Type B pancreatic cell (in vitro differentiated cells): ENCODE measurements at regions not wholly inside any gene's neighbourhood (a gene's known extent, or its start where the extent isn't known, plus 50 kb on each side); places are given as distances from the start of the nearest gene placed in this dataset.

ENCODE experiments used
- DNase-seq: peaks from one replicate; pipeline ENCODE4 v3.0.0; 2021; ENCODE audit warnings: mixed read lengths; ENCODE audit not compliant: unreplicated experiment; ENCODE audit errors: extremely low spot score
- H3K27ac Mint-ChIP-seq: 2 replicates; pipeline ENCODE4 v1.8.0; 2021; ENCODE audit warnings: mild to moderate bottlenecking, mixed read lengths
- H3K27me3 Mint-ChIP-seq: 2 replicates; pipeline ENCODE4 v1.8.0; 2021; ENCODE audit warnings: mixed read lengths
- H3K36me3 Mint-ChIP-seq: 2 replicates; pipeline ENCODE4 v1.8.0; 2021; ENCODE audit warnings: mixed read lengths
- H3K4me1 Mint-ChIP-seq: one replicate; pipeline ENCODE4 v1.8.0; 2021; ENCODE audit warnings: mixed read lengths; ENCODE audit not compliant: unreplicated experiment
- H3K4me3 Mint-ChIP-seq: 2 replicates; pipeline ENCODE4 v1.8.0; 2021; ENCODE audit warnings: mild to moderate bottlenecking, mixed read lengths
- H3K9me3 Mint-ChIP-seq: 2 replicates; pipeline ENCODE4 v1.8.0; 2021; ENCODE audit warnings: mixed read lengths
- TF ChIP-seq, protein P1 (sequence below): fragments of 200-600 bp; sonication (generic); conservative IDR thresholded peaks from 2 replicates; pipeline ENCODE4 v1.5.0; 2021; ENCODE audit warnings: antibody characterized with exemption, mild to moderate bottlenecking

DNA sequence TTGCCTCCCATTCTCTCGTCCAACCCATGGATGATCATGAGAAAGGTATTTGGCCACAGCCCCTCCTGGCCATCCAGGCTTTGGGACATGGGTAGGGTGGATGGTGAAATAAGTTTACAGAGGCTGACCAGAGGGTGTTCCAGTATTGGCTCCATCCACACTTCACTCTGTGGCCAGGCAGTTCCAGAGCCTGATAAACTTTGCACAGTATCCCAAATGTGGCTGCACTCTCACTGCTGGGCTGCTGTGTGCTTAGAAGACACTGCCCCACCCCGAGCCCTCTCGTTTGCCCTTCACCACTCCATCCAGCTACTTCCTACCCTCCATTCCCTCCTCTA, 72.0 kb upstream of the ZMIZ1 start:
- no peak overlapping the region for H3K4me3 Mint-ChIP-seq
- H3K36me3 Mint-ChIP-seq, result no peaks in the 10 kb centered on the region
- H3K9me3 Mint-ChIP-seq, result no peaks in the 10 kb centered on the region
- peaks cover 14% of the 10 kb centered on the region for H3K4me1 Mint-ChIP-seq
- TF ChIP-seq, protein P1, sequence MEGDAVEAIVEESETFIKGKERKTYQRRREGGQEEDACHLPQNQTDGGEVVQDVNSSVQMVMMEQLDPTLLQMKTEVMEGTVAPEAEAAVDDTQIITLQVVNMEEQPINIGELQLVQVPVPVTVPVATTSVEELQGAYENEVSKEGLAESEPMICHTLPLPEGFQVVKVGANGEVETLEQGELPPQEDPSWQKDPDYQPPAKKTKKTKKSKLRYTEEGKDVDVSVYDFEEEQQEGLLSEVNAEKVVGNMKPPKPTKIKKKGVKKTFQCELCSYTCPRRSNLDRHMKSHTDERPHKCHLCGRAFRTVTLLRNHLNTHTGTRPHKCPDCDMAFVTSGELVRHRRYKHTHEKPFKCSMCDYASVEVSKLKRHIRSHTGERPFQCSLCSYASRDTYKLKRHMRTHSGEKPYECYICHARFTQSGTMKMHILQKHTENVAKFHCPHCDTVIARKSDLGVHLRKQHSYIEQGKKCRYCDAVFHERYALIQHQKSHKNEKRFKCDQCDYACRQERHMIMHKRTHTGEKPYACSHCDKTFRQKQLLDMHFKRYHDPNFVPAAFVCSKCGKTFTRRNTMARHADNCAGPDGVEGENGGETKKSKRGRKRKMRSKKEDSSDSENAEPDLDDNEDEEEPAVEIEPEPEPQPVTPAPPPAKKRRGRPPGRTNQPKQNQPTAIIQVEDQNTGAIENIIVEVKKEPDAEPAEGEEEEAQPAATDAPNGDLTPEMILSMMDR, result no peak
- H3K27me3 Mint-ChIP-seq, result peaks cover 4% of the 10 kb centered on the region
- no peak overlapping the region for H3K27ac Mint-ChIP-seq
- DNase-seq, result no peak

DNA sequence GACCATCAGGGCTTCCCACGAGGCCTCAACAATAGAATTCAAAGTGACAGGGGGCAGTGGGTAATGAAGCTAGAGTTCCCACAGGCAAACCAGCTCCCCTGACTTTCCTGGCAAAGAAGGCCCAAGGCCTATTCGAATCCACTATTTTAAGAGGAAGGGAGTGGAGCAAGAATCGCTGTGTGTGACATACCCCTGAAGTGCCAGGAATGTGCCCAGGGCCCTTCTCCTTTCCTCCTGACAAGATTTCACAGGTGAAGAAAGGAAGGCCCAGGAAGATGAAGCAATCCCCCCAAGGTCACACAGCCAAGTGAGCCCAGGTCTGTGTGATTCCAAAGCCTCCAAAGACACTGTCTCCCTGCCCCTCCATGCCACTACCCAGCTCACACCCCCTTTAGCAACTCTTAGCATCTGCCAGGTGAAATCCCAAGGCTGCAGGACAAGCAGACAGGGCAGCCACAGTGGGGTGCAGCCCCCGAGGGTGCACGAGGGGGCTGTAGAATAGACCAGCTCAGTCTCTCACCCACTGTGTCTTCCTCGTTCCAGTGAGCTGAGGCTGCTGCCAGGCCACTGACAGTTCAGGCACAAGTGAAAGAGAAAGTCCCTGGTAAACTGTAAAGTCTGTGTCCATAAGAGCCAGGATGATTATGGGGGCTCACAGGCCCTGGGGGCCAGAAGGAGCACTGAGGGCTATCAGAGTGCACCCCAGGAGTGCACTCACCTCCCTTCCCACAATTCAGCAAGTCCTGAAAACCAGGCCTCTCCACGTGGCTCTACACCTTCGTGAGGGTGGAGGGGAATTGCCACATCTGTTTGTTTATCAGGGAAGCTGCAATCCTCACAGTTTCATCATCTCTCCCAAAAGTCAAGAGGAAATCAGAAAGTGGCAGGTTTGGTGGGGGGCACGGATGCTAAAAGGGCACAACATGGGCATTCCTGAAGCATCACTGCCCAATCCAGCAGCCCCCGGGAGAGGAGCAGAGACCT, 70.8 kb upstream of the ZMIZ1 start:
- H3K27ac Mint-ChIP-seq, result no peak overlapping the region

DNA sequence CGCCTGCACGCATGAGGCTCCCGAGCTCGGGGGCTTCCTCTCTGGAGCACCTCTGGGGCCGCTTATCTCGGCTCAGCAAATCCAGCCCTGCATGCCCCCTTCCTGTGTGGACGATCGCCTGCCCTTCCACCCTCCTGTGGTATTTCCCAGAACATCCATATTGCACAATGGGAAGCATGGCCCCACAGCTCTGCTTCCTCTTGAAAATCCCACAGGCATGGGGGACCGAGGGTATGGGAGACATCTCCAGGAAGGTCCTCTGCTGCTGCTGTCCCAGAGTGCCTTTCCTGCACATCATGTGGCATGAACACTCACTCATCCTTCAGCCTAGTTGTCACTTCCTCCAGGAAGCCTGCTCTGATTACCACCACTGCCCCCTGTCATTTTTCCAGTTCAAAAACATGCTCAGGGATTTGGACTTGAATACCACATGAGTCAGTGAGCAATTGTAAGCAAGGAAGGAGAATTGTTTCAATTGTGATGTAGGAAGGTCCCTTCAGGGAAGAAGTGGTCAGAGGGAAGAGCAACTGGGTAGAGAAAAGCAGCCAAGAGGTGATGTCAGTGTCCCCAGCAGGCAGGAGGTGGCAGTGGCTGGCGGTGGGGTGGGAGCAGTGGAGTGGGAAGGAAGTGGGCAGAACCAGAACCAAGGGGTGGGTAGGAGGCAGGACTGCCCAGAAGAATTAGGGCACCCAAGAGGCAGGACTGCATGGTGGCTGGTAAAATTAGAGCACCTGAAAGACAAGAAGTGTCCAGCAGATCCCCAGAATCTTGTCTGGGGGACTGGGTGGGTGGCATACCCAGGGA, 67.5 kb upstream of the ZMIZ1 start:
- H3K36me3 Mint-ChIP-seq, result no peaks in the 10 kb centered on the region
- H3K4me1 Mint-ChIP-seq, result peaks cover 6% of the 10 kb centered on the region
- H3K27me3 Mint-ChIP-seq, result no peaks in the 10 kb centered on the region

More for the DNA sequence above, 70.8 kb upstream of the ZMIZ1 start:
- no peaks in the 10 kb centered on the region for H3K9me3 Mint-ChIP-seq
- H3K4me3 Mint-ChIP-seq, result no peak overlapping the region
- H3K36me3 Mint-ChIP-seq, result no peaks in the 10 kb centered on the region
- H3K27me3 Mint-ChIP-seq, result peaks cover 4% of the 10 kb centered on the region
- TF ChIP-seq, protein P1, result no peak
- peaks cover 14% of the 10 kb centered on the region for H3K4me1 Mint-ChIP-seq
- no peak for DNase-seq

DNA sequence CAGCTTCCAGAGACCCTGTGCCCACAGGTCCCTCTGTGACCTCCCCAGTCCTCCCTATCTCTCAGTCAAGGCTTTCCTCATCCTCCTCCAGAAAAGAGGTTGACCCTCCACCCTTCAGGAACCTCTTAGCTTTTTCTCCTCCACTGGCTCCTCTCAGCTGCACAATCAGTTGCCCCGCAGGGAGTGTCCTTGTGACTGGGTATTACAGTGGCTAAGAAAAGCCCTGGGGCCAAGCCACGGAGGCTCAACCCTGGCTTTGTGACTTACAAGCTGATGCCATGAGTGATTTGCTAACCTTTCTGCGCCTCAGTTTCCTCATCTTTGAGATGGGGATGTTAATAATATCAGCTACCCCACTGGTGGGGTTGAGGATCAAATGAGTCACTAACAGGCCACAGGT, 66.4 kb upstream of the ZMIZ1 start:
- Mint-ChIP-seq H3K4me3 (no peak overlapping the region), H3K27ac (no peak overlapping the region), H3K27me3 (no peaks in the 10 kb centered on the region), H3K36me3 (no peaks in the 10 kb centered on the region), H3K4me1 (peaks cover 4% of the 10 kb centered on the region), H3K9me3 (no peaks in the 10 kb centered on the region)
- no peak for DNase-seq
- TF ChIP-seq, protein P1, result no peak

More for the DNA sequence above, 67.5 kb upstream of the ZMIZ1 start:
- no peak overlapping the region for H3K27ac Mint-ChIP-seq
- H3K9me3 Mint-ChIP-seq, result no peaks in the 10 kb centered on the region
- H3K4me3 Mint-ChIP-seq, result no peak overlapping the region
- TF ChIP-seq, protein P1, result no peak
- no peak for DNase-seq

DNA sequence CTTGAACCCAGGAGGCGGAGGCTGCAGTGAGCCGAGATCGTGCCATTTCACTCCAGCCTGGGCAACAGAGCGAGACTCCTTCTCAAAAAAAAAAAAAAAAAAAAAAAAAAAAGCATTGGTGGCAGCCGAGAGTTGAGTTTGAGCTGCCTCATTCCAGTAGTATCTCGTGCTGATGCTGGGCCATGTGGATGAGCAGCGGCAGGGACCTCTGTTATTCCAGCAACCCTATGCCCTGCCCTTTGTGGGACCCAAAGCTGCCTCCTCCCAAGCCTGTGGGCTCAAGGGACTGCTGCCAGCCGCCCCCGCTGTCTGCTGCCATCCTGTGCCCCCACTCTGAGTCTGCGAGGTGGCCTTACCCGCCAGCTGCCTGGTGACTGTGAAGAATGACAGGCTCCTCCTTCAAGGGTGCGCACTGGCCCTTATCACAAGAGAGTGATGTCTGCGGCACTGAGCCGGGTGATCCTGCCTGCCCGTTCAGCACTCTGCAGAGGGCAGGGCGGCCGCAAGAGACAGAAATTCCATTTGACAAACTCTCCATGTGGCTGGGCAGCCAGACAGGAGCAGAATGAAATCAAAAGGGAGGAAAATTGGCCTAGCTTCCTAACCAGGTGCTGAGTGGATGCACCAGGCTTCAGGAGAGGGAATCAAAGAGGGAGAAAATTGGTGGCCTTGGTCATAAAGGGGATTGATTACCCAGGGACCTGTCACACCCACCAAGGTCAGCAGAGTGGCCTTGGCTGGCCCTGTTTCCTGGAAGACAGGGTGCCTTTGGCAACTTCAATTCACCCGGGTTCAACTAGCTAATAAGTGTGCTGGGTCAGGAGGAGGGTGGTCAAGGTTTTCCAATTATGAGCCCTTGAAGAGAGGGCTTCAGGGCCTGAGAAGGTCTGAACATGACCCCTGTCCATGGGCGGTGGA, 65.3 kb upstream of the ZMIZ1 start:
- peaks cover 6% of the 10 kb centered on the region for H3K4me1 Mint-ChIP-seq
- DNase-seq, result no peak

More for the DNA sequence above, 65.3 kb upstream of the ZMIZ1 start:
- Mint-ChIP-seq H3K9me3 (no peaks in the 10 kb centered on the region), H3K36me3 (no peaks in the 10 kb centered on the region), H3K27me3 (peaks cover 3% of the 10 kb centered on the region), H3K4me3 (no peak overlapping the region), H3K27ac (no peak overlapping the region)
- TF ChIP-seq, protein P1, result no peak
